Natural killer cell (primary cell): ENCODE measurements at regions not wholly inside any gene's neighbourhood (a gene's known extent, or its start where the extent isn't known, plus 50 kb on each side); places are given as distances from the start of the nearest gene placed in this dataset.

Experiments
- ATAC-seq, 3 donors: fragments of 150-1000 bp in 2 of 3; fragments of 200-7000 bp in 1 of 3; cut with Tn5 transposase; 1 replicate in 1 of 3; 2 replicates in 2 of 3; pipeline ENCODE4 v1.10.0; 2021; ENCODE audit warnings: mild to moderate bottlenecking in 2 of 3, moderate library complexity in 2 of 3
- DNase-seq, 2 donors: peaks; one replicate each; pipeline versions ENCODE4 v3.0.0 to v3.0.0-alpha.2; 2013 to 2021; ENCODE audit warnings: mixed read lengths in 1 of 2
- H3K27ac ChIP-seq: one replicate; pipeline ENCODE4 v1.5.1; 2013; ENCODE audit warnings: mild to moderate bottlenecking, low read length
- H3K27me3 ChIP-seq: one replicate; pipeline ENCODE4 v1.6.1; 2013; ENCODE audit warnings: low read length; ENCODE audit not compliant: control insufficient read depth, insufficient read depth
- H3K36me3 ChIP-seq: one replicate; pipeline ENCODE4 v1.6.1; 2013; ENCODE audit warnings: low read length; ENCODE audit not compliant: control insufficient read depth, insufficient read depth
- H3K4me1 ChIP-seq: one replicate; pipeline ENCODE4 v1.6.1; 2013; ENCODE audit warnings: low read length; ENCODE audit not compliant: control insufficient read depth, insufficient read depth
- H3K4me3 ChIP-seq: one replicate; pipeline ENCODE4 v1.5.1; 2013; ENCODE audit warnings: low read length
- H3K9me3 ChIP-seq: one replicate; pipeline ENCODE4 v1.6.1; 2013; ENCODE audit warnings: low read length; ENCODE audit not compliant: control insufficient read depth, insufficient read depth
- H3K27ac Mint-ChIP-seq, 2 donors: one replicate each; pipeline ENCODE4 v1.8.0; 2022; ENCODE audit warnings: mild to moderate bottlenecking in 2 of 2, mixed read lengths in 2 of 2, moderate library complexity in 1 of 2
- H3K27me3 Mint-ChIP-seq, 2 donors: one replicate each; pipeline ENCODE4 v1.8.0; 2022; ENCODE audit warnings: low read depth in 2 of 2, mixed read lengths in 2 of 2
- H3K36me3 Mint-ChIP-seq: one replicate; pipeline ENCODE4 v1.8.0; 2022; ENCODE audit warnings: mixed read lengths
- H3K4me1 Mint-ChIP-seq, 2 donors: one replicate each; pipeline ENCODE4 v1.8.0; 2022; ENCODE audit warnings: mixed read lengths in 2 of 2
- H3K4me3 Mint-ChIP-seq: one replicate; pipeline ENCODE4 v1.8.0; 2022; ENCODE audit warnings: mild to moderate bottlenecking, moderate library complexity, mixed read lengths
- H3K9me3 Mint-ChIP-seq, 2 donors: one replicate each; pipeline ENCODE4 v1.8.0; 2022; ENCODE audit warnings: mixed read lengths in 2 of 2
- CTCF ChIP-seq: fragments of 200-600 bp; IDR thresholded peaks from one replicate; pipeline ENCODE4 v1.8.0; 2022; ENCODE audit warnings: antibody characterized with exemption
- WGBS: methylation state at CpG from one replicate; pipeline ENCODE4 v1.1.7; 2013; ENCODE audit warnings: missing lambda C conversion rate; ENCODE audit not compliant: insufficient coverage; 5-methylcytosine and 5-hydroxymethylcytosine counted together
- intact Hi-C: fragments of 100-400 bp; cut with micrococcal nuclease; formaldehyde crosslinking; loops from one replicate; pipeline ENCODE4 v1.14.2; 2022

GRCh38 chr7:9874182-9874581 lies 1099.5 kb upstream of the PHF14 start:
- H3K27ac ChIP-seq, result no peak overlapping the region
- H3K27ac Mint-ChIP-seq, result no peak overlapping the region
- H3K36me3 ChIP-seq, result no peaks in the 10 kb centered on the region
- no peak for ATAC-seq
- H3K9me3 Mint-ChIP-seq, result peaks cover 8 to 17% of the 10 kb centered on the region in 2 donors
- H3K9me3 ChIP-seq, result no peaks in the 10 kb centered on the region
- no peaks in the 10 kb centered on the region for H3K27me3 ChIP-seq
- no peak overlapping the region for H3K4me3 ChIP-seq
- no peak for DNase-seq
- H3K27me3 Mint-ChIP-seq, result no peaks in the 10 kb centered on the region
- no peak overlapping the region for H3K4me3 Mint-ChIP-seq
- intact Hi-C loops, result no loop called here
- no peaks in the 10 kb centered on the region for H3K4me1 ChIP-seq
- TF ChIP-seq CTCF, result no peak
- no peaks in the 10 kb centered on the region for H3K36me3 Mint-ChIP-seq
- H3K4me1 Mint-ChIP-seq, result no peaks in the 10 kb centered on the region
- no CpG with 5 or more reads among the region's 1 CpG for WGBS

DNA sequence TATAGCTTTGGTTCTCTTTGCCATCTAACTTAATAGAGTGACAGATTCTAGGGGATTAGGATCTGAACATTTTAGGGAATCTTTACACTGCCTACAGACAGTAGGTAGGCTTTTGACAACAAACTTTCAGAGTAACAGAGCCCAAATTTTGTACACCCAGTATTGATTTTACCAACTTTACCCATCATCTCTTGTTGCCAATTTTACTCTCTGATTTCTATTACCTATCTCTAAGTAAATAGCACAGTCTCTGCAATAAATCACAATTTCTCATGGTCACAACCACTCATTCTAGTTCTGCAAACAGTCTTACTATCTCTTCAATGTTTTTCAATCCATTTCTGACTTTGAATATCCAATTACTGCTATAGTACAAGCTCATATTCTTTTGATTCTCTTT lies 1097.6 kb upstream of the PHF14 start:
- Mint-ChIP-seq H3K27me3 (no peaks in the 10 kb centered on the region), H3K36me3 (no peaks in the 10 kb centered on the region), H3K4me1 (no peaks in the 10 kb centered on the region), H3K27ac (no peak overlapping the region), H3K4me3 (no peak overlapping the region), H3K9me3 (peaks cover 6 to 14% of the 10 kb centered on the region in 2 donors)
- Histone ChIP-seq H3K9me3 (no peaks in the 10 kb centered on the region), H3K36me3 (no peaks in the 10 kb centered on the region), H3K27me3 (no peaks in the 10 kb centered on the region), H3K4me3 (no peak overlapping the region), H3K4me1 (no peaks in the 10 kb centered on the region), H3K27ac (no peak overlapping the region)
- intact Hi-C loops, result no loop called here
- no peak for DNase-seq
- TF ChIP-seq CTCF, result no peak
- ATAC-seq, result no peak

DNA sequence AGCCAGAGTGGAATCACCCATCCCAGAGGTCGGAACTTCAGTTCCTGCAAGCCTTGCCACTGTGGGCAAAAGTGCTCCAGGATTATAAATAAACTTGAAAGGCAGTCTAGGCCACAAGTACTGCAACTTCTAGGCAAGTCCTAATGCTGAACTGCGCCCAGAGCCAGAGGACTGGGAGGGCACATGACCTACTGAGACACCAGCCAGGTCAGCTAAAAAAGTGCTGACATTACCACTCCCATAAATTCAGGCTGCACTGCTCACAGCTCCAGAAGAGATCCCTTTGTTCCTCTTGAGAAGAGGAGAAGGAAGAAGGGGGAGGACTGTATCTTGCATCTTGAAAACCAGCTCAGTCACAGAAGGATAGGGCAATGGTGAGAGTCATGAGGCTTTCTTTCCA lies 1084.1 kb upstream of the PHF14 start:
- DNase-seq, result no peak
- peaks cover 14 to 30% of the 10 kb centered on the region in 2 donors for H3K9me3 Mint-ChIP-seq
- peaks cover 13% of the 10 kb centered on the region for H3K9me3 ChIP-seq
- no peaks in the 10 kb centered on the region for H3K36me3 ChIP-seq
- no peak for TF ChIP-seq CTCF
- H3K4me3 Mint-ChIP-seq, result no peak overlapping the region
- H3K36me3 Mint-ChIP-seq, result no peaks in the 10 kb centered on the region
- WGBS, result 55% methylated on average over 2 of the region's 2 CpGs
- no peaks in the 10 kb centered on the region for H3K27me3 ChIP-seq
- no peak overlapping the region for H3K4me3 ChIP-seq
- H3K27me3 Mint-ChIP-seq, result no peaks in the 10 kb centered on the region
- no peaks in the 10 kb centered on the region for H3K4me1 Mint-ChIP-seq
- intact Hi-C loops, result no loop called here
- no peak for ATAC-seq
- no peak overlapping the region for H3K27ac Mint-ChIP-seq
- no peaks in the 10 kb centered on the region for H3K4me1 ChIP-seq
- H3K27ac ChIP-seq, result no peak overlapping the region

GRCh38 chr7:9890092-9890491 lies 1083.6 kb upstream of the PHF14 start:
- Histone ChIP-seq H3K4me1 (no peaks in the 10 kb centered on the region), H3K36me3 (no peaks in the 10 kb centered on the region), H3K9me3 (peaks cover 13% of the 10 kb centered on the region), H3K4me3 (no peak overlapping the region), H3K27me3 (no peaks in the 10 kb centered on the region), H3K27ac (no peak overlapping the region)
- H3K27me3 Mint-ChIP-seq, result no peaks in the 10 kb centered on the region
- no peak for ATAC-seq
- WGBS, result 83% methylated on average over 3 of the region's 3 CpGs
- H3K36me3 Mint-ChIP-seq, result no peaks in the 10 kb centered on the region
- intact Hi-C loops, result no loop called here
- H3K27ac Mint-ChIP-seq, result no peak overlapping the region
- H3K4me3 Mint-ChIP-seq, result no peak overlapping the region
- peaks cover 11 to 26% of the 10 kb centered on the region in 2 donors for H3K9me3 Mint-ChIP-seq
- no peaks in the 10 kb centered on the region for H3K4me1 Mint-ChIP-seq
- TF ChIP-seq CTCF, result no peak
- DNase-seq, result no peak
